ENCODE measurements at regions not wholly inside any gene's neighbourhood (a gene's known extent, or its start where the extent isn't known, plus 50 kb on each side); places are given as distances from the start of the nearest gene placed in this dataset.

DNA sequence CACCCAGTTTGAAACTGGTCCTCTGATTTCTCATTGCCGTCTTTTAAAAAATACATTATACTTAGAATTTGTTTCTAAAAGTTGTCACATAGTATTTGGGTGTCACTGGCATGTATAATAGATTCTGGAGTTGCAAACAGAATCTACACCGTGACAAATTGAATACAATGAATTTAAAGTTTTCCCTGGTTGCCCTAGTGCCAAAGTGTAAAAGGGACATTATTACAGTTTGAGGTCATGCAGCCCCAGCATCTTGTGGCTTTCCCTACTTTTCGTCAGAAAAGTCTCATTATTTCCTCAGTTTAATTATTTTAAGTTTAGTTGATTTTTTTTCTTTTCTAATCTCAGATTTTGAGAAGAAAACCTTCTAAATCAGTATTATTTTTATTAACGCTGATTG, 155.9 kb downstream of the DISP1 start:
- Histone ChIP-seq H3K9me3 (ENCODE audit: low read depth, low read length) (no peaks in the 10 kb centered on the region), H3K4me2 (ENCODE audit: insufficient read depth, low read length) (no peak overlapping the region), H4K20me1 (ENCODE audit: insufficient read depth, low read length) (no peaks in the 10 kb centered on the region), H3K79me2 (ENCODE audit: insufficient read depth, low read length) (no peaks in the 10 kb centered on the region), H3K4me3 (ENCODE audit: insufficient read depth, low read length) (no peak overlapping the region), H3K27ac (ENCODE audit: low read depth, low read length) (no peak overlapping the region), H3K4me1 (ENCODE audit: insufficient read depth, low read length) (peaks cover 18% of the 10 kb centered on the region), H3K36me3 (ENCODE audit: insufficient read depth, low read length) (no peaks in the 10 kb centered on the region), H3K27me3 (ENCODE audit: insufficient read depth, low read length) (no peaks in the 10 kb centered on the region), H2AFZ (ENCODE audit: low read length) (no peak overlapping the region)
- TF ChIP-seq, protein P1, sequence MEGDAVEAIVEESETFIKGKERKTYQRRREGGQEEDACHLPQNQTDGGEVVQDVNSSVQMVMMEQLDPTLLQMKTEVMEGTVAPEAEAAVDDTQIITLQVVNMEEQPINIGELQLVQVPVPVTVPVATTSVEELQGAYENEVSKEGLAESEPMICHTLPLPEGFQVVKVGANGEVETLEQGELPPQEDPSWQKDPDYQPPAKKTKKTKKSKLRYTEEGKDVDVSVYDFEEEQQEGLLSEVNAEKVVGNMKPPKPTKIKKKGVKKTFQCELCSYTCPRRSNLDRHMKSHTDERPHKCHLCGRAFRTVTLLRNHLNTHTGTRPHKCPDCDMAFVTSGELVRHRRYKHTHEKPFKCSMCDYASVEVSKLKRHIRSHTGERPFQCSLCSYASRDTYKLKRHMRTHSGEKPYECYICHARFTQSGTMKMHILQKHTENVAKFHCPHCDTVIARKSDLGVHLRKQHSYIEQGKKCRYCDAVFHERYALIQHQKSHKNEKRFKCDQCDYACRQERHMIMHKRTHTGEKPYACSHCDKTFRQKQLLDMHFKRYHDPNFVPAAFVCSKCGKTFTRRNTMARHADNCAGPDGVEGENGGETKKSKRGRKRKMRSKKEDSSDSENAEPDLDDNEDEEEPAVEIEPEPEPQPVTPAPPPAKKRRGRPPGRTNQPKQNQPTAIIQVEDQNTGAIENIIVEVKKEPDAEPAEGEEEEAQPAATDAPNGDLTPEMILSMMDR (IDR thresholded peaks at IDR 0.05; ENCODE audit: extremely low read depth, low read depth, low read length), result no peak
- DNase-seq (ENCODE audit: insufficient read length, low spot score, missing footprints), result no peak

DNA sequence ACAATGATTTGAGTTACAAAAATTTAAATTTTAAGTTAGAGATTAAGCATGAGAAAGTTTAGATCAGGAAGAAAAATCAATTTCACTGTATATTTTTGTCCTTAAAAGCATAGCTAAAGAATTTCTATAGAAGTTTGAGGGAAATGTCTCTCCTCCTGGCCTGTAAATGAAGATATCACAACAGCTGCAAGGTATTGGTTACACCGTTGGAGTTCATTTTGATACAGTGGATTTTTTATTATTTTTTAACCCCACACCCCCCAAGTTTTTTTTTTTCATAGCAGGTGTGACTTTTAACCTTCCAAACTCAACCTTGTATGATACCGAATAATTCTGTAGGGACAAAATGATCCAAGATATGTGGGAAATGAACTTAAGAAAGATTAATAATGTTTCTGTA, 156.3 kb downstream of the DISP1 start:
- H3K4me1 ChIP-seq (ENCODE audit: insufficient read depth, low read length), result peaks cover 22% of the 10 kb centered on the region
- TF ChIP-seq, protein P1 (IDR thresholded peaks at IDR 0.05; ENCODE audit: extremely low read depth, low read depth, low read length), result no peak
- H4K20me1 ChIP-seq (ENCODE audit: insufficient read depth, low read length), result no peaks in the 10 kb centered on the region
- H3K9me3 ChIP-seq (ENCODE audit: low read depth, low read length), result no peaks in the 10 kb centered on the region
- H3K27me3 ChIP-seq (ENCODE audit: insufficient read depth, low read length), result no peaks in the 10 kb centered on the region
- H3K4me2 ChIP-seq (ENCODE audit: insufficient read depth, low read length), result no peak overlapping the region
- no peaks in the 10 kb centered on the region for H3K79me2 ChIP-seq (ENCODE audit: insufficient read depth, low read length)
- H3K36me3 ChIP-seq (ENCODE audit: insufficient read depth, low read length), result no peaks in the 10 kb centered on the region
- H2AFZ ChIP-seq (ENCODE audit: low read length), result no peak overlapping the region
- no peak for DNase-seq (ENCODE audit: insufficient read length, low spot score, missing footprints)
- H3K27ac ChIP-seq (ENCODE audit: low read depth, low read length), result no peak overlapping the region
- no peak overlapping the region for H3K4me3 ChIP-seq (ENCODE audit: insufficient read depth, low read length)

DNA sequence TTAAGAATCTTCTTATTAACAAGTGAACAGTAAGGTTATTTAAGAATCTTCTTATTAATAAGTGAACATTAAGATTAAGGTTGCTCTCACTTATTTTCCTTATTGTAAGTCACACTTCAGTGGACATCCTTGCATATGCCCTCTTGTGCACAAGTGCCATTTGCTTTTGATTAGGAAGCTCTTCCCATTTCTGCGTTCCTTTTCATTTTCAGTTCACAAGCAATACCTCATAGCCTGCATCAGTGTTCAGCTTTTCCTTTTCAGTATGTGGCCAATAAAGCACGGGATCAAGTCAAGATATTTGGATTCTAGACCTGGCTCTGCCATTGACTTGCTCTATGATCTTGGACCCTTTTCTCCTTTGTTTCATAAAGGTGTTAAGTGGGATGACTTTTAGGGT, 158.7 kb downstream of the DISP1 start:
- H3K79me2 ChIP-seq (ENCODE audit: insufficient read depth, low read length), result no peaks in the 10 kb centered on the region
- H3K4me2 ChIP-seq (ENCODE audit: insufficient read depth, low read length), result no peak overlapping the region
- DNase-seq (ENCODE audit: insufficient read length, low spot score, missing footprints), result no peak
- H2AFZ ChIP-seq (ENCODE audit: low read length), result no peak overlapping the region
- TF ChIP-seq, protein P1 (IDR thresholded peaks at IDR 0.05; ENCODE audit: extremely low read depth, low read depth, low read length), result no peak
- no peaks in the 10 kb centered on the region for H3K36me3 ChIP-seq (ENCODE audit: insufficient read depth, low read length)
- H3K4me1 ChIP-seq (ENCODE audit: insufficient read depth, low read length), result peaks cover 29% of the 10 kb centered on the region
- no peak overlapping the region for H3K27ac ChIP-seq (ENCODE audit: low read depth, low read length)
- H3K4me3 ChIP-seq (ENCODE audit: insufficient read depth, low read length), result no peak overlapping the region
- H4K20me1 ChIP-seq (ENCODE audit: insufficient read depth, low read length), result no peaks in the 10 kb centered on the region
- no peaks in the 10 kb centered on the region for H3K27me3 ChIP-seq (ENCODE audit: insufficient read depth, low read length)
- H3K9me3 ChIP-seq (ENCODE audit: low read depth, low read length), result no peaks in the 10 kb centered on the region

DNA sequence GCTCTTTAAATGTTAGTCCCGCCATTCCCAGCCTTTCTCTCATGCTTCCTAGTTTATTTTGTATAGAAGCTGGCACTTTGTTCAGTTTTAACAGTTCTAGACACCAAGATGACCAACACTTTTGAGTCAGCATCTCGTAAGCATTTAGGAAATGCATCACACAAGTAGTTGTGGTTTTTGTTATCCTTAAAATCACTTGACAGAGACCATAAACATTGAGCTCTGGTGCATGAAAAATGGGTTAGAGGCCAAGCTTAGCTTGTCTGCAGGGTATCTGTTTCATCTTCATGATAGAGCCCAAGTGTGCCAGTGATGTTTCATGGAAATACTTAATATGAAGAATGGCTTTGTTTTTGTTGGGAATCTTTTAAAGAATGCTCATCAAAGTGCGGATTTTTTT, 159.7 kb downstream of the DISP1 start:
- Histone ChIP-seq H3K4me1 (ENCODE audit: insufficient read depth, low read length) (peaks cover 29% of the 10 kb centered on the region), H3K79me2 (ENCODE audit: insufficient read depth, low read length) (no peaks in the 10 kb centered on the region), H3K4me2 (ENCODE audit: insufficient read depth, low read length) (peak overlapping the region; percentile 2), H3K27ac (ENCODE audit: low read depth, low read length) (peak overlapping the region; percentile 16), H2AFZ (ENCODE audit: low read length) (no peak overlapping the region), H3K36me3 (ENCODE audit: insufficient read depth, low read length) (no peaks in the 10 kb centered on the region), H3K9me3 (ENCODE audit: low read depth, low read length) (no peaks in the 10 kb centered on the region), H3K27me3 (ENCODE audit: insufficient read depth, low read length) (no peaks in the 10 kb centered on the region), H3K4me3 (ENCODE audit: insufficient read depth, low read length) (no peak overlapping the region), H4K20me1 (ENCODE audit: insufficient read depth, low read length) (no peaks in the 10 kb centered on the region)
- TF ChIP-seq, protein P1 (IDR thresholded peaks at IDR 0.05; ENCODE audit: extremely low read depth, low read depth, low read length), result no peak
- peak; percentile 87 for DNase-seq (ENCODE audit: insufficient read length, low spot score, missing footprints)
